ENCODE measurements at regions not wholly inside any gene's neighbourhood (a gene's known extent, or its start where the extent isn't known, plus 50 kb on each side); places are given as distances from the start of the nearest gene placed in this dataset.

DNA sequence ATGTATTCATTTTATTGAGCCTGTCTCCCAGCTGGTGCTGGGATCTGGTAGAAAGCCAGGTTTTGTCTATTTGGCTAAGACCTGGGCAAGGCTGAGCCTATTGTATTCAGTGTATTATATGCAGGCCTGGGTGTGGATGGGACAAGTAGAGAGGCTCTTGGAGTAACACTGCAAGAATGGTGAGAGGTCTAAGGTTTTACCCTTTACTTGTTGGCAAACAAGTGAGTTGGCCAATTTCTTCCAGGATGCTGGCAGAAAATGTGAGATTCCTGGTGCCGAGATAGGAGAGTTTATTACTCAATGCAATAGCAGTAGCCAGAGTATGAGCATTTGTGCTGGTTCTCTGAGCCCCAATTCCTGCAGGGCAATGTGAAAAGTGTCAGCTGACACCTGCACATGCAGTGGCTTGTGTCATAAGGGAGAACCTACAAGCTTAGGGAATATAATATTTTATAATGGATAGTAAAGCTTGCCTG is 141.7 kb upstream of the PRLR start:
- in situ Hi-C loops (cut with HindIII; ENCODE audit: low sequenced_read_pairs), result no loop called here
- no peak for DNase-seq (ENCODE audit: low spot score)

DNA sequence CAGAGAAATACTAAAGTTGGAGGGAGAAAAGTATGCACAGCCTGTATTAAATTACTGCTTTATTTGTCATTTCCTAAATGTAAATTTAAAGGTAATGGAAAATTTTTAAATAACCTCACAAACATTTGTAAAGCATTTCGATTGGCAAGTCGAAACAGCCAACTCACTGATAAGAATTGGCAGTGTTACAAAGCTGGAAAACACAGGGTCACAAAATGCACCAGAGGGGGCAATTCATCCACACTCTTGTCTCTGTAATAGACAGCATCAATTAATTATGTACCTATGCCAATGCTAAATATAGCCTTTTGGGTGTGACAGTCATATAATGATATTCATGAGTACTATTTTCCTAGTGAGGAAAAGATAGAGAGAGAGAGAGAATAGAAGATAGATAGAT is 140.6 kb upstream of the PRLR start:
- in situ Hi-C loops (cut with HindIII; ENCODE audit: low sequenced_read_pairs), result no loop called here
- DNase-seq (ENCODE audit: low spot score), result no peak

DNA sequence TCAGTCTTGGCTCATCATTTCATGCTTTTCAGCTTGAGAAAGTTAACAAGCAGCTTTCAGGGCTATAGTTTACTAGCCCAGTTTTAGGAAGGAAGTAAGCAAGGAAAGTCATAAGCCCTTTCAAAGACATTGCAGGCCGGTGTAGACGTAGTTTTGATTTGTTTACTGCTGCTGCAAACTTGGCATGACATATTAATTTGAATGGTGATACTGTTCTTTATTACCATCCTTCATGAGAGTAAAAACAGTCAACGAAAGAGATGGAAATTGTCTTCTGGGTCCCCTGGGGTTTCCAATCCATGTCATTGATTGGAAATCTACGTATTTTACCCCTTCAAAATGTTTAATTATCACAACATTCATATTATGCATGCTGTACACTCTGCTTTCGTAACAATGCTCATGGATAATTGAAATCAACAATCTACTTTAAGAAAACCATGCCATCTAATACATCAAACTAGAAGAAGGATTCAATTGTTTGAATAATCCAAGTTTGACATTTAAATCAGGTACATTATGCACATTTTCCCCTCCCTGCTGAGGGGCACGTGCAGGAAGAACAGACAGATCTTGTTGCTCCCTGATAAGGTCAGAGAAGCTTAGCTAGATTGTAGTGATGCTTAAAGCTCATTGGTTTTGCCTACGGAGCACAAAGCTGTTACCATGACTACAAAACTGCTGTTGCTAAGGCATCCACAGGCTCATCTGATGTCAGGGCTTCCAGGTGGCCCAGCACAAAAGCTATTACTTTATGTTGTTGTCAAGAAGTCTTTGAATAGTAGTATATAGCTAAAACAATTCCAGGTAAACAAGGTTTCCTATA is 139.9 kb upstream of the PRLR start:
- DNase-seq (ENCODE audit: low spot score), result peak; percentile 23
- in situ Hi-C loops (cut with HindIII; ENCODE audit: low sequenced_read_pairs), result no loop called here

DNA sequence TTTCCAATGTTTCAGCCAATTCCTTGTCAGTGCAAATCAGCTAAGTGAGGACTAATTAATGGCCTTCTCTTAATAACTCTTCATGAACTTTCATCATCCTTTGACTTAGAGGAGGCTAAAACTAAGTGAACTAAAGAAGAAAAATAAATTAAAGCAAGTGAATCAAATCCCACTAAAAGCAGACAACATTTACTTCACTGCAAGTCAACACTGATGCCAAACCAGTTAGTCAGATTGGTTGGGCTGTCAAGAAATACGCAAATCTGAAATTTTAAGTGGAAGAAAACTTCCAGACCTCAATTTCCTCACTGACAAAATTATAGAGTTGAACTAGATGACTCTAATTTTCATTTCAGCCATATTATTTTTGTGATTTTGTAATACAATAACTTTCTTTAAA is 137.2 kb upstream of the PRLR start:
- in situ Hi-C loops (cut with HindIII; ENCODE audit: low sequenced_read_pairs), result no loop called here
- DNase-seq (ENCODE audit: low spot score), result no peak

DNA sequence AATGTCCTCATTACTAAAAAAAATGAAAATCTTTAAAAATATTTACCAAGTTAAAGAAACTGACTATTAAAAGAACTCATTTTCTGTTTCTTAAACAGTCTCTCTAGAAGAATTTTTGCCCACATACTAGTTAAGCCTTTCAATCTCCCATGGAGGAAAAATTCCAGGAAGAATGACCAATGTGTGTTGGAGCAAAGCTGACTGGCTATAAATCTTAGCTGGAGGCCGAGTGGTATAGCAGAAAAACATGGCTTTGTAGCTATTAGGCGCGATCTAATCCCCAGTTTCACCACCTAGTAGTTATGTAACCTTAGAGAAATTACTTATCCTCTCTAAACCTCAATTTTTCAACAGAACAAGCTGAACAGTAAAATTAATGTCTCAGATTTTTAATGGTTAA is 135.5 kb upstream of the PRLR start:
- no peak for DNase-seq (ENCODE audit: low spot score)
- in situ Hi-C loops (cut with HindIII; ENCODE audit: low sequenced_read_pairs), result no loop called here

DNA sequence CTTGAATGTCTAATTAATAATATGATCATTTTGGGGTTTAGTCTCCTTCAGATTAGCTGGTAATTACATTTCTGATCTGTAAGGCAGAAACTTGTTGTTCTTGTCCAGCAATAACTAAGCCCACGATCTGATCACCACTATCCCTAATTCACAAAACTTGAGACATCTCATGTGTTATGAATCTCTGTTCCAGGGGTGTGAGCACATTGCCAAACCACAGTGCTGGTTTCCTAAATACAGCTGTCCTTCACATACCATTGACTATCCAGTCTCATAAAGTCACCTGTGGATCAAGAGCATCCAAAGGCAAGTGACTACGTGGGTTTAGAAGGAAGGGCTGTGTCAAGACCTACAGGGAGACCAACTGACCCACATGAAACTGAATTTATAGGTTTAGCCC is 134.1 kb upstream of the PRLR start:
- in situ Hi-C loops (cut with HindIII; ENCODE audit: low sequenced_read_pairs), result no loop called here
- DNase-seq (ENCODE audit: low spot score), result no peak

DNA sequence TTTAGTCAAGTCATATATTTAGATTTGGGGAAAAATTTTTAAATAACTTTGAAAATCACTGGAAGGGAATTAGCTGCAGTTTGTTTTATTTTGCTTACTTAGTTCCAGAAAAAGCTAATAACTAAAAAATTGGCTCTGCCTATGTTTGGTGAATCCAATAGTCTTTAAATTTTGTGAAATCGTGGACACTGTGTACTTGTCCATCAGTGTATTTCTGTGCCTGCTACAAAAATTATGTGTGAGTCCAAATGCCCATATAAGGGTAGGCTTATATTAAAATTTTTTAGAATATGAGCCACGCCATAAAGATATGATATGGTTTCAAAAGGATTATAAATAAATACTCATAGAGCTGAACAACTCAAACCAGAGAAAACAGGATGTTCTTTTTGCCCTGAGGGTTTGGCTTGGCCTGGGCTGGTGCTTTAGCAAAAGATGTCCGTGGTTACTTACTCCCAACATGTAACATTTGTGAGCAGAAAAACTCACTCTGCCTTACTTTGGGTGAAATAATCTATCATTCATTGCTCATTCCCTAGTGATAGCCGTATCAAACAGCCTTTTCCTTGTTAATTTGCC is 133.2 kb upstream of the PRLR start:
- DNase-seq (ENCODE audit: low spot score), result no peak
- in situ Hi-C loops (cut with HindIII; ENCODE audit: low sequenced_read_pairs), result no loop called here

DNA sequence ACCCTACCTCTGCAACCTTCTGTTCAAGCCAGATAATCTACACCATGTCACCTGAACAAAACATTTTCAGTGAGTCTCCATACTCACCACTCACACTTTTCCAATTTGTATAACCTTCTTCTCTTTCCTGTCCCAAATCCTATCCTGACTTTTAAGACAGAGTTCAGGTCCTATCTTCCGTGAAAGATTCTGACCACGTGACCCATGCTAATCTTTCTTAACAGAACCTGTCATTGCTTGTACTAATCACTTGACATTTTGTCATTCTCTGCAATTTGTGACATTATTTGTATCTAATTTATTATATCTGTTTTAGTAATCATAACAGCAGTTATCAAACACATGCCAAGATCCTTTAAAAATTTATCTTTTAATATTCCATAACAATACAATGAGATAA is 132.5 kb upstream of the PRLR start:
- in situ Hi-C loops (cut with HindIII; ENCODE audit: low sequenced_read_pairs), result no loop called here
- no peak for DNase-seq (ENCODE audit: low spot score)

DNA sequence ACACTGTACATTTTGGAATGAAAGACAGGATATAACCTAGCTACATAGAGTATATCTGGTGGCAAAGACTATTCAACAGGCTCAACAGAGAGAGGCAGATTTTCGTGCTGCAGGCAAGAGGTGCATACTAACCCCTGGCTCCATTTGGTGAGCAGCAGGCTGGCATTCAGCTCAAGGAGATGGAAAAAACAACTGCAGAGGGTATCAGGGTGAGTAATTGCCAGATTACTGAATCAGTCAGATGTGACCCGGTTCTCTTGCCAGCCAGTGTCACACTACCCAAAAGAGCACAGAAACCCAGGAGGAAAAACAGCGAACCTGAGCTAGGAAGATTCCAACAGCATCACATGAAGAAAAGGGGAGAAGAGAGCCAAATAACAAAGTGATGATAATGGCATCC is 130.4 kb upstream of the PRLR start:
- in situ Hi-C loops (cut with HindIII; ENCODE audit: low sequenced_read_pairs), result no loop called here
- peak; percentile 2 for DNase-seq (ENCODE audit: low spot score)

DNA sequence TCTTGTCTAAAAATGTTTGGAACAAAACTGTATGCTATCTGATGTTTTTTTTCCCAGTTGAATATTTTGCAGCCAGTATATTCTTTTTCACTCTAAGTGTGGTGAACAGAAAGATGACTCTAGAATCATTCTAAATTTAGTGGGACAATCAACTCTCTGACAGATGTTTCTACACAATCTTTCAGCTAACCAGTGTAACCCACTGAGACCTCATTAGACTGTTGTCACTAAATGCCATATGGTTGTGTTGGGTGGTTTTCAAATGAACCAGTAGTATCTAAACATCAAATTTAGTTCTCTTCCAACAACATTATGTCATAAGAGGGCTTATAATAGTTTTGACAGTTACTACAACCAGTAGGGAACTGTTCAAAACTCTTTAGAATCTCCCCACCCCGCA is 129.6 kb upstream of the PRLR start:
- in situ Hi-C loops (cut with HindIII; ENCODE audit: low sequenced_read_pairs), result no loop called here
- no peak for DNase-seq (ENCODE audit: low spot score)

DNA sequence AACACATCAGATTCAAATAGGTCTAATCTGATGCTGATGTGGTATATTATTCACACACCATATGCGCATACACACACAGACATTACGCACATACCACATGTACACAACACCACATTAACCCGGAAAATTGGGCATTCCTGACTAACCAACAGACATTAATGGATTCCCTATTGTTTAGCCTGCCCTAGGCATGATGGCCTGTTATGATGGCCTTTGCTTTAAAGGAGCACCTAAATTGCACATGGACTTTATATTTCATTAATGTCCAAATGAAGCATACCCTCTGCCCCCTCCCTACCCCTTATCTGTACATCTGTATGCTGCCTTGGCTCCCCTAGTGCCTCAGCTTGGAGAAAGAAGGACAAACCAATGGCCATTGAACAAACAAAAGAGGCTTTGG is 127.7 kb upstream of the PRLR start:
- DNase-seq (ENCODE audit: low spot score), result no peak
- in situ Hi-C loops (cut with HindIII; ENCODE audit: low sequenced_read_pairs), result no loop called here

DNA sequence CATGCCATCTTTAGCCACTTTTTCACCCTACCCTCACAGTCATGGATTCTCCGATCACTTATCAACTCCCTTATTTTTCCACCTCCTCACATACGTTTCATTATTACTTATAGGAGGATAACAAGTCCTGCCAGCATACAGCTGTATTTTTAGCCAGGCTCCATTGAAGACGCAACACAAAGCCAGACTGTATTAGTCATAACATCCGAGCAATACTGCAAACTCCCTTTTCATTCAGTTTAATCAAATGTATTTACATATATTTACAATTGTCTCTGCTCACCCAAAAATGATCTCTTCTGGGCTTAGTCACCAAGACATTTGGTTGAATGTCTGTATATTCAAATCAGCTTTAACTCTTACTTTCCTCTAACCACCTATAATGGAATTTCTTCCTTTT is 126.4 kb upstream of the PRLR start:
- in situ Hi-C loops (cut with HindIII; ENCODE audit: low sequenced_read_pairs), result no loop called here
- no peak for DNase-seq (ENCODE audit: low spot score)

DNA sequence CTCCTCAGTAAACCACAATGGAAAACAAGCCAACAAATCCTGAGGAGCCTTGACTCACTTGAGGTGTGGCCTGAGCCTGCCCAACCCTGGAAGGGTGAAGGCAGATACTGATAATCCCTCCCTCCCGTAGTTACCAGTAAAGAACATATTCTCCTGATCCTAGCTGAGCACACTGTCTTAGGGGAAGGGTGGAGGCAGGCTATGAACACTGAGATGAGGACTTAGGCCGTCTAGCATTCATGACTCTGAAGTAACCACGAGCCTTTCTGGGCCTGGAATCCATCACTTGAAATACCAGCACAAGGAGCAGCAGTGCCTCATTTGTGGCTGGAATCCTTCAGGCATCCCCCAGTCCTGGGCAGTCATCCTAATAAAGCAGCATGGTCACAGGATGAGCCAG is 124.5 kb upstream of the PRLR start:
- no peak for DNase-seq (ENCODE audit: low spot score)
- in situ Hi-C loops (cut with HindIII; ENCODE audit: low sequenced_read_pairs), result no loop called here

DNA sequence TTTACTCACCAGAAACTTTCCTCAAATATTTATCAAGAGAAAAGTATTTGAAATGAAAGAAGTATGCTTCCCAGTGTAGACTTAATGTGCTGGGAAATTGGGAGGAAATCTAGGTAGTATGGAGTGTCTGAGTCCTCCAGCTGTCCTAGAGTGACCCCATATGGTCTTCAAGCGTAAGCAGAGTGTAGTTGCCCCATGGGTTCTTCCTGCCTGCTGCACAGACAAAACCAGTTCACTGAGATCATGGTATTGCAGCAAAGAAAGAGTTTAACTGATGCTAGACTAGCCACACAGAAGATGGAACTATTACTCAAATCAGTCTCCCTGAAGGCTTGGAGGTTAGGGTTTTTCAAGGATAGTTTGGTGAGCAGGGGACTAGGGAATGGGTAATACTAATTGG is 114.9 kb upstream of the PRLR start:
- in situ Hi-C loops (cut with HindIII; ENCODE audit: low sequenced_read_pairs), result no loop called here
- no peak for DNase-seq (ENCODE audit: low spot score)

DNA sequence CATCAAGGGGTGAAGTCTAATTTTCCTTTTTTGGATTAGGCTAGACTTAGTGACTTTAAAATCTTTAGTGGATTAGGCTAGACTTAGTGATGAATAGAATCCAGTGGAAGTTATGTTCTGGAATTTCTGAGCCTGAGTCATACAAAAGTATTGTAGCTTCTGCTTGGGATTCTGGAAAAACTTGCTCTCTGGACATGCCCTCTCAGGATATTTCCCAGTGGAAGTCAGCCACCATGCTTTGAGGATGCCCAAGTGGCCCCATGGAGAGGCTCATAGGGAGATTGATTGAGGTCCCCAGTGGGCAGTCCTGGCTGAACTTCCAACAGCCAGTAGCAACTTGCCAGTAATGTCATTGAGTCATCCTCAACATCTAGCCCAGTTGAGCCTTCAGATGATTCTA is 112.4 kb upstream of the PRLR start:
- DNase-seq (ENCODE audit: low spot score), result no peak
- in situ Hi-C loops (cut with HindIII; ENCODE audit: low sequenced_read_pairs), result no loop called here

DNA sequence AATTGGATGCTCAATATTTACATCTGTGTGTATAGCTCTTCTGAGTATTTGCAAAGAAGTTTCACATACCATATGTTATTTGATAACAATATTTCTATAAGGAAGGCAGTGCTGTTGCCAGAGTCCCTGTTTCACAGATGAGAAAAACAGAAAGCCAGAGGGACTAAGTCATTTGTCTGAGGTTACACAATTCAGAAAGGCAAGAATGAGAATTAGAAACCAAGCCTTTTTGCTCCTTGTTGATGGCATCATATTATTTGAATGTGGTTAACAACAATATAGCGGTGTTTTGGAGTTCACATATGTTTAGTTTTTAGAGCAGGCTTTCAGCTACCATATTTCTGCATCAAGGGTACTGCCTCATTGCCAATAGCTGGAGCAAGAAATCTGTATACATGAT is 110.9 kb upstream of the PRLR start:
- no peak for DNase-seq (ENCODE audit: low spot score)
- in situ Hi-C loops (cut with HindIII; ENCODE audit: low sequenced_read_pairs), result no loop called here

DNA sequence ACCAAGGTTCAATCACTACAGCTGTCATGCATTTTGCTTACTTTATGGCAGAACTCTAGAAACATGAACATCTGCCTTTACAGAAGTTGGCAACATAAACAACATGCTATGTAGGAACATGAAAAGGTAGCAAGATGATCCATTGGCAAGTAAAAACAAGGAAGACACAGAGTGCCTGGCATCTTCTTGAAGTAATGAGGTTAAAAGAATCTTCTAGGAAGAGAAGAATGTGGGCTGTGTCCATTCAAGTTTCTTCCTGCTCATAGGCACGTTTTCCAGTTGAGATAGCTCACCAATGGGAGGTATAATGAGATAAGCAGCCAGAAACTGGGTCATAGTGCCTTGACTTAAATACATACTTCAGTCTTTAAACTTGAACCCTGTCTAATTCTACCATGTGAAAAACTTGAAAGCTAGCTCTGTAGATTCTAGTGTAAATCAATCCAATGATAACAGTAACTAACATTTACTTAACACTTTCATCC is 109.4 kb upstream of the PRLR start:
- in situ Hi-C loops (cut with HindIII; ENCODE audit: low sequenced_read_pairs), result no loop called here
- no peak for DNase-seq (ENCODE audit: low spot score)

DNA sequence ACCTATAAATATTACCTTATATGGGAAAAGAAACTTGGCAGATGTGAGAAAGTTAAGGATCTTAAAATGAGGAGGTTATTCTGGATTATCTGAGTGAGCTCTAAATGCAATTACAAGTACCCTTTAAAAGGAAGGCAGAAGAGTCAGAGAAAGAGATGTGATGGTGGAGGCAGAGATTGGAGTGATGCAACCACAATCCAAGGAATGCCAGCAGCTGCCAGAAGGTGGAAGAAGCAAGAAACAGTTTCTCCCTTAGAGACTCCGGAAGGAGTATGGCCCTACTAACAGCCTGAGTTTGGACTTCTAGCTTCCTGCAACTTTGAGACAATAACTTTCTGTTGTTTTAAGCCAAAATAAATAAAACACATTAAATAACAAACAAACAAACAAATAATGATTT is 108.7 kb upstream of the PRLR start:
- in situ Hi-C loops (cut with HindIII; ENCODE audit: low sequenced_read_pairs), result no loop called here

DNA sequence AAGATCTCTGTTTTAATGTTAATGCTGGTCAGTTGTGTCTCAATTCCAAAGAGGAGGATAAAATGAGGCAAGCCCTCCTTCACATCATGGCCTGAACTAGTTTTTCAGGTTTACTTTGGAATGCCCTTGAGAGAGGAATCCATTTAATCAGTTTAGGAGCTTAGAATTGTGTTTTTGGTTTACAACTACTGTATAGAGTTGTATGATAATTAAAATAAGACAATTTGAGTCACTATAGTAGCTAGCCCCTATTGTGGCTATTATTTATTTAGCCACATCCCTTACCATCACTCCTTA is 107.8 kb upstream of the PRLR start:
- in situ Hi-C loops (cut with HindIII; ENCODE audit: low sequenced_read_pairs), result no loop called here
- DNase-seq (ENCODE audit: low spot score), result no peak

More for the DNA sequence above, 108.7 kb upstream of the PRLR start:
- no peak for DNase-seq (ENCODE audit: low spot score)

DNA sequence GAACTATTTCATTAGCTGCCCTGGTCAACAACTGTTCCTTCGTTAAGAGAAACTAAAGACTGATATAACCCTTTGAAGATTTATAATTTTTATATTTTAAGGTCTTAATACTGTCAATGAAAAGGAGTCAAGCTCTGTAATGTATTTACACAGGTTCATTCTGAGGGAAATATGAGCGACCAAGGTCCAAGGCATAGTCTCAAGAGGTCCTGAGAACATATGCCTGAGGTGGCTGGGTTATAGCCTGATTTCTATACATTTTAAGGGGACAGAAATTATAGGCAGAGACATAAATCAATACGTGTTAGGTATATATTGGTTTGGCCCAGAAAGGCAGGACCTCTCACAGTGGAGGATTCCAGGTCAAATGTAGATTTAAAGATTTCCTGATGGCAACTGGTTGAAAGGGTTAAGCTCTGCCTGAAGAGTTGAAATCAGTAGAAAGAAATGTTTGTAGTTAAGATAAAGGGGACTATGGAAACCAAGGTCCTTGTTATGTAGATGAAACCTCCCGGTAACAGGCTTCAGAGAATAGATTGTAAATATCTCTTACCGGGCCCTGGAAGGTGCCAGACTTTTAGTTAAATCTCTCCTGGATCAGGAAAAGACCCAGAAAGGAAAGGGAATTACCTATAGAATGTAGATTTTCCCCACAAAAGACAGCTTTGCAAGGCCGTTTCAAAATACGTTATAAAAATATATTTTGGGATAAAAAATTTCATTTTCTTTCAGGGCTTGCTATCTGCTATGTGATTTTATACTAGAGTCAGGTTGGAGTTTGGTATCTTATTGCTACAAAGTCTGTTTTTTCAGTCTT is 107.3 kb upstream of the PRLR start:
- DNase-seq (ENCODE audit: low spot score), result no peak
- in situ Hi-C loops (cut with HindIII; ENCODE audit: low sequenced_read_pairs), result no loop called here

All from G401 (cell line).